ENCODE measurements at regions not wholly inside any gene's neighbourhood (a gene's known extent, or its start where the extent isn't known, plus 50 kb on each side); places are given as distances from the start of the nearest gene placed in this dataset.

- no CpG with 5 or more reads among the region's 4 CpGs for WGBS, 2 experiments (ENCODE audit: extremely low coverage in 2 of 2, insufficient read length in 1 of 2)
- H2BK120ac ChIP-seq (ENCODE audit: low read depth, low read length), result no peak overlapping the region
- H3K4me1 ChIP-seq (ENCODE audit: control insufficient read depth, insufficient read depth, low read length), result peaks cover 3% of the 10 kb centered on the region; the same call in 1 of the 2 replicates
- H4K91ac ChIP-seq (ENCODE audit: insufficient read depth, low read depth, low read length), result no peak overlapping the region
- peak; percentile 48 for ATAC-seq (ENCODE audit: low read depth)
- no peaks in the 10 kb centered on the region for H3K27me3 ChIP-seq (ENCODE audit: control insufficient read depth, insufficient read depth, low read length)
- no peak overlapping the region for H3K14ac ChIP-seq (replicated peaks; ENCODE audit: low read depth, low read length)
- intact Hi-C loops (cut with micrococcal nuclease) (no loop called here), dilution Hi-C loops (cut with HindIII; ENCODE audit: low sequenced_read_pairs, unreplicated experiment) (no loop called here), in situ Hi-C loops (cut with MboI; ENCODE audit: low sequenced_read_pairs) (no loop called here)
- no peak overlapping the region for H3K23ac ChIP-seq (ENCODE audit: low read depth, low read length)
- H3K18ac ChIP-seq (ENCODE audit: low read depth, low read length), result no peak overlapping the region
- H2AK5ac ChIP-seq (ENCODE audit: low read depth, low read length), result no peak overlapping the region
- no peak overlapping the region for H2BK20ac ChIP-seq (ENCODE audit: low read depth, low read length)
- H3K27ac ChIP-seq (ENCODE audit: insufficient read depth, low read length), result no peak overlapping the region
- no peak overlapping the region for H3K56ac ChIP-seq (ENCODE audit: extremely low read depth, insufficient read depth, low read length)
- H3K9ac ChIP-seq (ENCODE audit: low read depth, low read length), result no peak overlapping the region
- H2BK15ac ChIP-seq (ENCODE audit: low read depth, low read length), result no peak overlapping the region
- H3K4me3 ChIP-seq (ENCODE audit: insufficient read depth, low read depth, low read length), result no peak overlapping the region
- H2AFZ ChIP-seq (replicated peaks; ENCODE audit: low read length, poor library complexity), result no peak overlapping the region
- no peak overlapping the region for H3K4me2 ChIP-seq (ENCODE audit: low read depth, low read length)
- BruUV-seq (replicated peaks), result no TSS peak
- H3K4ac ChIP-seq (ENCODE audit: low read depth, low read length), result no peak overlapping the region
- H3K36me3 ChIP-seq (ENCODE audit: control insufficient read depth, insufficient read depth, low read length), result no peaks in the 10 kb centered on the region; the same call in 1 of the 2 replicates
- H4K20me1 ChIP-seq (ENCODE audit: insufficient read depth, low read length), result no peaks in the 10 kb centered on the region
- peak; percentile 77 for DNase-seq
- H3K79me1 ChIP-seq (ENCODE audit: low read depth in 1 of 2, low read length in 2 of 2), result peaks cover 13 to 20% of the 10 kb centered on the region in 2 experiments
- peaks cover 2% of the 10 kb centered on the region for H3K9me3 ChIP-seq (ENCODE audit: control insufficient read depth, insufficient read depth, low read length)
- H4K8ac ChIP-seq (ENCODE audit: low read depth in 2 of 2, low read length in 2 of 2), result no peak overlapping the region
- H2BK5ac ChIP-seq (ENCODE audit: low read depth, low read length, poor library complexity, severe bottlenecking), result peak overlapping the region; percentile 23
- no peak overlapping the region for H2AK9ac ChIP-seq (replicated peaks; ENCODE audit: low read depth, low read length, poor library complexity)
- POLR2A ChIA-PET (ENCODE audit: unreplicated experiment), result no interaction called here
- 0 out of 2 replicates have a peak, but pooled peaks cover 3% of the 10 kb centered on the region for H3K9me1 ChIP-seq (ENCODE audit: insufficient read depth, low read length)
- CTCF ChIA-PET, result no interaction called here
- no peak overlapping the region for H4K5ac ChIP-seq (ENCODE audit: low read depth, low read length)
- TF ChIP-seq, protein P1, sequence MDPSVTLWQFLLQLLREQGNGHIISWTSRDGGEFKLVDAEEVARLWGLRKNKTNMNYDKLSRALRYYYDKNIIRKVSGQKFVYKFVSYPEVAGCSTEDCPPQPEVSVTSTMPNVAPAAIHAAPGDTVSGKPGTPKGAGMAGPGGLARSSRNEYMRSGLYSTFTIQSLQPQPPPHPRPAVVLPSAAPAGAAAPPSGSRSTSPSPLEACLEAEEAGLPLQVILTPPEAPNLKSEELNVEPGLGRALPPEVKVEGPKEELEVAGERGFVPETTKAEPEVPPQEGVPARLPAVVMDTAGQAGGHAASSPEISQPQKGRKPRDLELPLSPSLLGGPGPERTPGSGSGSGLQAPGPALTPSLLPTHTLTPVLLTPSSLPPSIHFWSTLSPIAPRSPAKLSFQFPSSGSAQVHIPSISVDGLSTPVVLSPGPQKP (IDR thresholded peaks at IDR 0.05; ENCODE audit: borderline replicate concordance, low read depth, low read length), result no peak
- TF ChIP-seq CEBPB (IDR thresholded peaks at IDR 0.05; ENCODE audit: low read depth, low read length) (peak; percentile 87), POLR2A (IDR thresholded peaks at IDR 0.05; ENCODE audit: low read depth, low read length) (no peak)
Measured at GRCh38 chr14:71645656-71646055, 286.6 kb upstream of the RGS6 start.
